PC-3 (cell line): ENCODE measurements at regions not wholly inside any gene's neighbourhood (a gene's known extent, or its start where the extent isn't known, plus 50 kb on each side); places are given as distances from the start of the nearest gene placed in this dataset.

Experiments
- EZH2 ChIP-seq: fragments of 300-600 bp; sonication (generic); IDR thresholded peaks from one replicate; pipeline ENCODE4 v1.6.1; 2017; ENCODE audit warnings: antibody characterized with exemption, mild to moderate bottlenecking, low read length; ENCODE audit not compliant: unreplicated experiment
- EZH2phosphoT487 ChIP-seq: fragments of 300-600 bp; sonication (generic); IDR thresholded peaks from 2 replicates; pipeline ENCODE4 v1.6.1; 2018; ENCODE audit warnings: mild to moderate bottlenecking, antibody characterized with exemption, low read length, borderline replicate concordance
- TF ChIP-seq, protein P1 (sequence below): fragments of 300-600 bp; sonication (generic); conservative IDR thresholded peaks from 2 replicates; pipeline ENCODE4 v1.5.1; 2017; ENCODE audit warnings: antibody characterized with exemption, low read depth, mild to moderate bottlenecking, low read length

- TF ChIP-seq, protein P1, sequence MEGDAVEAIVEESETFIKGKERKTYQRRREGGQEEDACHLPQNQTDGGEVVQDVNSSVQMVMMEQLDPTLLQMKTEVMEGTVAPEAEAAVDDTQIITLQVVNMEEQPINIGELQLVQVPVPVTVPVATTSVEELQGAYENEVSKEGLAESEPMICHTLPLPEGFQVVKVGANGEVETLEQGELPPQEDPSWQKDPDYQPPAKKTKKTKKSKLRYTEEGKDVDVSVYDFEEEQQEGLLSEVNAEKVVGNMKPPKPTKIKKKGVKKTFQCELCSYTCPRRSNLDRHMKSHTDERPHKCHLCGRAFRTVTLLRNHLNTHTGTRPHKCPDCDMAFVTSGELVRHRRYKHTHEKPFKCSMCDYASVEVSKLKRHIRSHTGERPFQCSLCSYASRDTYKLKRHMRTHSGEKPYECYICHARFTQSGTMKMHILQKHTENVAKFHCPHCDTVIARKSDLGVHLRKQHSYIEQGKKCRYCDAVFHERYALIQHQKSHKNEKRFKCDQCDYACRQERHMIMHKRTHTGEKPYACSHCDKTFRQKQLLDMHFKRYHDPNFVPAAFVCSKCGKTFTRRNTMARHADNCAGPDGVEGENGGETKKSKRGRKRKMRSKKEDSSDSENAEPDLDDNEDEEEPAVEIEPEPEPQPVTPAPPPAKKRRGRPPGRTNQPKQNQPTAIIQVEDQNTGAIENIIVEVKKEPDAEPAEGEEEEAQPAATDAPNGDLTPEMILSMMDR, result no peak
- no peak for TF ChIP-seq EZH2phosphoT487
- no peak for TF ChIP-seq EZH2
Measured at GRCh38 chr4:144565527-144566195, 80.3 kb upstream of the HHIP start.
